LNCaP clone FGC (cell line): ENCODE measurements at regions not wholly inside any gene's neighbourhood (a gene's known extent, or its start where the extent isn't known, plus 50 kb on each side); places are given as distances from the start of the nearest gene placed in this dataset.

Experiments used
- DNase-seq: peaks from one replicate; pipeline ENCODE4 v3.0.0-alpha.2; 2011; ENCODE audit warnings: low read depth
- H3K4me3 ChIP-seq: 2 replicates; pipeline ENCODE4 v1.5.1; 2011; ENCODE audit warnings: mild to moderate bottlenecking, low read depth, low read length, control low read depth
- CTCF ChIP-seq: IDR thresholded peaks from 2 replicates; pipeline ENCODE4 v1.5.1; 2012; ENCODE audit warnings: mild to moderate bottlenecking; ENCODE audit not compliant: control insufficient read depth, insufficient read depth; ENCODE audit errors: extremely low read depth

- no peak for TF ChIP-seq CTCF
- DNase-seq = no peak
- H3K4me3 ChIP-seq = no peak overlapping the region
Measured at GRCh38 chr1:63214553-63214952, 107.8 kb upstream of the FOXD3 start.

- no peak for DNase-seq
- no peak for TF ChIP-seq CTCF
- H3K4me3 ChIP-seq = no peak overlapping the region
Measured at GRCh38 chr1:63223426-63223825, 98.9 kb upstream of the FOXD3 start.

GRCh38 chr1:63230722-63231121 lies 91.6 kb upstream of the FOXD3 start:
- H3K4me3 ChIP-seq = no peak overlapping the region
- TF ChIP-seq CTCF = no peak
- no peak for DNase-seq

GRCh38 chr1:63238721-63239120 lies 83.6 kb upstream of the FOXD3 start:
- no peak for DNase-seq
- H3K4me3 ChIP-seq = no peak overlapping the region
- no peak for TF ChIP-seq CTCF

GRCh38 chr1:63245186-63245585 lies 77.2 kb upstream of the FOXD3 start:
- no peak overlapping the region for H3K4me3 ChIP-seq
- TF ChIP-seq CTCF = no peak
- no peak for DNase-seq

GRCh38 chr1:63248216-63248615 lies 74.2 kb upstream of the FOXD3 start:
- no peak for DNase-seq
- no peak for TF ChIP-seq CTCF

GRCh38 chr1:63255153-63255552 lies 67.2 kb upstream of the FOXD3 start:
- no peak for TF ChIP-seq CTCF
- no peak for DNase-seq
- no peak overlapping the region for H3K4me3 ChIP-seq

More at GRCh38 chr1:63248216-63248615, 74.2 kb upstream of the FOXD3 start:
- no peak overlapping the region for H3K4me3 ChIP-seq
